ENCODE measurements at regions not wholly inside any gene's neighbourhood (a gene's known extent, or its start where the extent isn't known, plus 50 kb on each side); places are given as distances from the start of the nearest gene placed in this dataset.
"Not testable (repeated sequence)": the region's sequence is repeated elsewhere in the genome, so short reads cannot be mapped to it uniquely, and the experiment has no call there.

DNA sequence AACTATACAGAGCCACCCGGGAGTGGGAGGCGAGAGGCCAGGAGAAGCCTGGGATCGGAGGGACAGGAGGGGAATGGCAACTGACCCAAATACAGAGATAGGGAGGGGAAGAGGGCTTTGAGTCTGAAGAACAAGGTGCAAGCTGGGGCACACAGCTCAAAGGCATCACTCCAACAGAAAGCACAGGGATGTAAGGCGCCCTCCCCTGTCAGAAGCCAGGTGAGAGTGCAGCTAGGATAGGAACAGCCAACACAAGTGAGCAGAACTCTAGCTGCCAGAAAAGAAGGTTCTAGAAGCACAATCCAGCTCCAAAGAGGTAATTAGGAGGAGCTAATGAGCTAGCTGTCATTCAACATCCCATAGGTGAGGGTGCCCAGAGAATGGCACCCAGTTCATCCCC lies 232.2 kb downstream of the DHX15 start:
- H3K4me3 ChIP-seq (ENCODE audit: low read depth, low read length): no peak overlapping the region
- TF ChIP-seq, protein P1, sequence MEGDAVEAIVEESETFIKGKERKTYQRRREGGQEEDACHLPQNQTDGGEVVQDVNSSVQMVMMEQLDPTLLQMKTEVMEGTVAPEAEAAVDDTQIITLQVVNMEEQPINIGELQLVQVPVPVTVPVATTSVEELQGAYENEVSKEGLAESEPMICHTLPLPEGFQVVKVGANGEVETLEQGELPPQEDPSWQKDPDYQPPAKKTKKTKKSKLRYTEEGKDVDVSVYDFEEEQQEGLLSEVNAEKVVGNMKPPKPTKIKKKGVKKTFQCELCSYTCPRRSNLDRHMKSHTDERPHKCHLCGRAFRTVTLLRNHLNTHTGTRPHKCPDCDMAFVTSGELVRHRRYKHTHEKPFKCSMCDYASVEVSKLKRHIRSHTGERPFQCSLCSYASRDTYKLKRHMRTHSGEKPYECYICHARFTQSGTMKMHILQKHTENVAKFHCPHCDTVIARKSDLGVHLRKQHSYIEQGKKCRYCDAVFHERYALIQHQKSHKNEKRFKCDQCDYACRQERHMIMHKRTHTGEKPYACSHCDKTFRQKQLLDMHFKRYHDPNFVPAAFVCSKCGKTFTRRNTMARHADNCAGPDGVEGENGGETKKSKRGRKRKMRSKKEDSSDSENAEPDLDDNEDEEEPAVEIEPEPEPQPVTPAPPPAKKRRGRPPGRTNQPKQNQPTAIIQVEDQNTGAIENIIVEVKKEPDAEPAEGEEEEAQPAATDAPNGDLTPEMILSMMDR (IDR thresholded peaks at IDR 0.05; ENCODE audit: low read depth, low read length): no peak

DNA sequence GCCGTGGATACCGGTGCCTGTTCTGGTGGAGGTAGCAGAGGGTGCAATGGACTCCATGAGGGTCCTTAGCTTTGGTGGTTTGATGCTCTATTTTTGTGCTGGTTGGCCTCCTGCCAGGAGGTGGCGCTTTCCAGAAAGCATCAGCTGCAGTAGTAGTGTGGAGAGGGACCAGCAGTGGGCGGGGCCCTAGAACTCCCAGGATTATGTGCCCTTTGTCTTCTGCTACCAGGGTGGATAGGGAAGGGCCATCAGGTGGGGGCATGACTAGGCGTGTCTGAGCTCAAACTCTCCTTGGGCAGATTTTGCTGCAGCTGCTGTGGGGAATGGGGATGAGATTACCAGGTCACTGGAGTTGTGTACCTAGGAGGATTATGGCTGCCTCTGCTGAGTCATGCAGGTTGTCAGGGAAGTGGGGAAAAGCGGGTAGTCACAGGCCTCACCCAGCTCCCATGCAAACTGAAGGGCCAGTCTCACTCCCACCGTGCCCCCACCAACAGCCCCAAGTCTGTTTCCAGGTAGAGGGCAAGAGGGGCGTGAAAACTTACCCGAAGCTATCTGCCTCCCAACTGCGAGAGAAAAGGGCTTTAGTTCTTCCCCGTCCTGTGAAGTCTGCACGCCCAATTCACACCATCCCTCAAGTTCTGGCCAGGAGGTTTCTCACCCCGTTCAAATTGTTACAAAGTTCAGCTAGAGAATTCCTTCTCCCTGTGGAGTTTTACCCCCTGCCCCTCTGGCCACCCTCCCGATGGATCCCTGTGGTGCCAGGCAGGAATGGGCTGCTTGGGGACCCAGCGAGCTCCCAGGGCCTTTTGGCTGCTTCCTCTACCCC lies 235.0 kb downstream of the DHX15 start:
- not testable (repeated sequence) for H3K4me3 ChIP-seq (ENCODE audit: low read depth, low read length)

DNA sequence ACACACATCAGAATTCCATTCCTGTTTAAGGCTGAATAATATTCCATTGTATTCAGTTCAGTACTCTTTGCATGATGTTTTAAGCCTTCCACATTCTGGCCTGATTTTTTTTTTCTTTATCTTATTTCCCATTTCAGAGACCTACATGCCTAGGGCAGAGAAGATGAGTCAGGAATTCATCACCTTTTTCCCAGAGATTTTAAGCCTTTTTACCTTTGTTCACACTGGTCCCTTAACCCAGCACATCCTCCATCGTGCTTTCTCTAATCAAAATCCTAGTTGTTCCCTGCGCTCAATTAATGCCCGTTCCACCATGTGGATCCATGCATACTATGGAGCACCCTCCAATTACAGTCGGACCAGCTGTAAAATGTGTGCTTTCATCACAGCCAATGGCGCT lies 245.1 kb downstream of the DHX15 start:
- no peak overlapping the region for H3K4me3 ChIP-seq (ENCODE audit: low read depth, low read length)
- TF ChIP-seq, protein P1 (IDR thresholded peaks at IDR 0.05; ENCODE audit: low read depth, low read length): no peak

DNA sequence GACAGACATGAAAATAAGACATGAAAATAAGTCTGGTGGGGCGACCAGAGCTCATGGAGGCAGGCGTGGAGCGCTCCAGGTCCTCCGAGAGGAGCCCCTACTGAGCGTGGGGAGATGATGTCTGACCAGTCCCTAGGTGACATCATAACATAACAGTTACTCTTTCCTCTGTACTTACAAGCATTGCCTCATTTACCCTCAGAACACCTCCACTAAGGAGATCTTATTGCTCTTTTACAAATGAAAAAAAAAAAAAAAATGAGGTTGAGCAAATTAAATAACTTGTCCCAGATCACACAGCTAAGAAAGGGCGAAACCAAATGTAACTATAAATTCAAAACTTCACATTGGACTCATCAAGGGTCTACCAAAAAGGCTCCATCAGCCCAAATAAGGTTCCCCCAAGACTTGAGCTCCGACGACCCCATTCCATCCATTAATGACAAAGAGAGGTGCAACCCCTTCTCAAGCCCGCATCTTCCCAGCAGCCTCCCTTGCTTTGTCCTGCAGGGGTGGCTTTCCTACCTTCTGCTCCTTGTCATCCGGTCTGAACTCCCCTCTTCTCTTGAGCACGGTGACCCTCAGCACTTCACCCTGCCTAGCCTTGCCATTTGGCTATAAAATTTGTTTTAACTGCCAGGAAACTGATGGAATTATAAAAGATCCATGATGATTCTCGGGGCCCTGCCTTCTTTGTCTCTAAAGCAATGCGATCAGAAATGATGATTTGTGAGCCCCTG lies 246.7 kb downstream of the DHX15 start:
- H3K4me3 ChIP-seq (ENCODE audit: low read depth, low read length): no peak overlapping the region
- TF ChIP-seq, protein P1 (IDR thresholded peaks at IDR 0.05; ENCODE audit: low read depth, low read length): no peak

DNA sequence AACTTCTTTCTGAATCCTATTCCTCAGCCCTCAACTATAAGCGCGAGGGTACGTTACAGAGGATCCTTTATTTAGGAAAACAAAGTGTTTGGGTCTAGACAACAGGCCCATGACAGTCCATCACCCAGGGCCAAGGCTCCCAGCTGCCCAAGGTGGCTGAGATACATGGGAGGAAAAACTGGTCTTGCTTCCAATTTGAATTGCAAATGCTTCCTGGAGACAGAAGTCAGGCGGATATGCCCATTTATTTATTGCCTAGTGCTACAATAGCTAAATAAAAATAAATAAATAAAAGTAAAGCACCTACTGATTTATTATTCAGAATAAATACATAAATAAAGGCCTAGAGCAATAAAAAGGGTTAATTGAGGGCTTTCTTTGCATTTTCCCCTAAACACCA lies 248.7 kb downstream of the DHX15 start:
- no peak overlapping the region for H3K4me3 ChIP-seq (ENCODE audit: low read depth, low read length)
- TF ChIP-seq, protein P1 (IDR thresholded peaks at IDR 0.05; ENCODE audit: low read depth, low read length): no peak

DNA sequence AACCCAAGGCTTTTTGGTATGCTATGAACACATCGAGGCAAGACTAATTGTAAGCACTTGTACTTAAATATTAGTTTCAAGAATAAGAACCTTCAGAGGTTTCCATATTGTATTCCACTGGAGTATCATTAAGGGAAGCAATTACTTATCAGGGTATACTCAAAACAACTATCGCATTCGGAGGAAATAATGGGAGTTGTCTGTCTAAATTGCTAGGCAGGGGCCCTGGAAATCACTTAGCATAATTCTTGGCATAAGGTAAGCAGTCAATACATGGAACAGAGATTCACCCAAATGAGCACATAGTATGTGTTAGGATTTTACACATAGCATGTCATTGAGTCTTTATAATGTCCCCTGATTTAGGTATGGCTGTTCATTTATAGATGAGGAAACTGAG lies 249.4 kb downstream of the DHX15 start:
- TF ChIP-seq, protein P1 (IDR thresholded peaks at IDR 0.05; ENCODE audit: low read depth, low read length): no peak
- no peak overlapping the region for H3K4me3 ChIP-seq (ENCODE audit: low read depth, low read length)

DNA sequence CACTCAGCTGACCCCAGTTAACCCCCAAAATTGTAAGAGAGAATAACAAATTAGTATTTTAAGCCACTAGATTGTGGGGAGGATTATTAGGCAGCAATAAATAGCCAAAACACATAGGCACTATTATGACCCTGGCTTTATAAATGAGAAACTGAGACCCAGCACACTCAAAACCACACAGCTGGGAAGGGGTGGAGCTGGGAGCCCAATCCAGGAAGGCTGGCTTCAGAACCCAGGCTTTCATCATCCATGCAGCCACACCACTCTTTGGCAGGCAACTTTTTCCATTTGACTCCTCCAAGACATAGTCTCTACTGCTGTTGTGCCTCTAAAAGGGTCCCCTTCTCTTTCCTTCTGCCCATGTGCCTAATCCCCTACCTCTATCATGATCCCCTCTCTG lies 253.8 kb downstream of the DHX15 start:
- no peak overlapping the region for H3K4me3 ChIP-seq (ENCODE audit: low read depth, low read length)
- TF ChIP-seq, protein P1 (IDR thresholded peaks at IDR 0.05; ENCODE audit: low read depth, low read length): no peak
